Adipocyte (in vitro differentiated cells): ENCODE measurements at regions not wholly inside any gene's neighbourhood (a gene's known extent, or its start where the extent isn't known, plus 50 kb on each side); places are given as distances from the start of the nearest gene placed in this dataset.
"Not testable (repeated sequence)": the region's sequence is repeated elsewhere in the genome, so short reads cannot be mapped to it uniquely, and the experiment has no call there.

Experiments used
- DNase-seq: peaks from one replicate; pipeline ENCODE4 v3.0.0-alpha.2; 2015; ENCODE audit warnings: low read depth
- H3K27me3 ChIP-seq: replicated peaks from 2 replicates; pipeline ENCODE4 v1.7.0; 2013; ENCODE audit warnings: mild to moderate bottlenecking, low read length, moderate library complexity; ENCODE audit not compliant: control insufficient read depth, insufficient read depth
- H3K36me3 ChIP-seq: 2 replicates; pipeline ENCODE4 v1.7.0; 2013; ENCODE audit warnings: low read length, mild to moderate bottlenecking, moderate library complexity; ENCODE audit not compliant: control insufficient read depth, insufficient read depth, severe bottlenecking
- H3K4me1 ChIP-seq: 2 replicates; pipeline ENCODE4 v1.7.0; 2013; ENCODE audit warnings: mild to moderate bottlenecking, low read length, moderate library complexity; ENCODE audit not compliant: control insufficient read depth, insufficient read depth
- H3K4me3 ChIP-seq: 2 replicates; pipeline ENCODE4 v1.7.0; 2013; ENCODE audit warnings: mild to moderate bottlenecking, low read length, moderate library complexity
- H3K9ac ChIP-seq: 2 replicates; pipeline ENCODE4 v1.7.0; 2013; ENCODE audit warnings: mild to moderate bottlenecking, low read length, moderate library complexity
- H3K9me3 ChIP-seq: 2 replicates; pipeline ENCODE4 v1.7.0; 2013; ENCODE audit warnings: mild to moderate bottlenecking, low read length, moderate library complexity; ENCODE audit not compliant: control insufficient read depth

DNA sequence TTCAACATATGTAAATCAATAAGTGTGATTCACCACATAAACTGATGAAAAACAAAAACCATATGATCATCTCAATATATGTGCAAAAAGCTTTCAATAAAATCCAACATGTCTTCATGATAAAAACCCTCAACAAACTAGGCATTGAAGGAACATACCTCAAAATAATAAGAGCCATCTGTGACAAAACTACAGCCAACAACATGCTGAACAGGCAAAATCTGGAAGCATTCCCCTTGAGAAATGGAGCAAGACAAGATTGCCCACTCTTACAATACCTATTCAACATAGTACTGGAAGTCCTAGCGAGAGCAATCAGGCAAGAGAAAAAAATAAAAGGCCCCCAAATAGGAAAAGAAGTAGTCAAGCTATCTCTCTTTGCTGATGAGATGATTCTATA lies 76.5 kb downstream of the OTOR start:
- no peak overlapping the region for H3K4me3 ChIP-seq
- H3K9ac ChIP-seq, result no peak overlapping the region
- peaks cover 13% of the 10 kb centered on the region for H3K9me3 ChIP-seq
- no peaks in the 10 kb centered on the region for H3K4me1 ChIP-seq
- no peak for DNase-seq
- no peaks in the 10 kb centered on the region for H3K27me3 ChIP-seq
- H3K36me3 ChIP-seq, result no peaks in the 10 kb centered on the region

DNA sequence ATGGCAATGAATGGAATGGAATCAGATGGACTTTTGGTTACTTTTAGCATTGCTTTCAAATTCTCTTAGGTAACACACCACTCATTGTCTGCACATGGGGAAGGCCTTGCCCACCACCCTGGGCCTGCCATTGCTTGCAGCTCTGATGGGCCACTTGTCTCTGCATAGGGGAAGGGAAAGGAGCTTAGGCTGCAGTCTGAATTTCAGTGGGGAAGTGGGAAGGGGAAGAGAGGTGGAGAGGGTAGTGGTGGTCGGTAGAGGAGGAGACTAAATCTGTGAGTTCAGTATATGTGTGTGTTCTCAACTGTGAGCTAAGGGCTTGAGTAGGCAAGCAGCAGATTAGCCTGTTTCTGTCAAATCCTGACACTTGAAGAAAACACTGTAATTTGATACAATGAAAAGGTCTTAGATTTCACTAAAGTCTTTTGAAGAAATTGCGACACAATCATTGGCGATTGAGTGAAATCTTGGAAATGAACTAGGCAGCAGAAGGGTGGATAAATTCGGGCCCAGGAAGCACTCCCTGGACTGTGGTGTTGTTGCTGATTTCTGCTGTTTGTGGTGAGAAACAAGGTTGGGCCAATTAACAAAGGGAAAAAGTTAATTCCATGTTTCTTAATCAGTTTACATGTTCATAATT lies 80.6 kb downstream of the OTOR start:
- no peaks in the 10 kb centered on the region for H3K4me1 ChIP-seq
- H3K4me3 ChIP-seq, result no peak overlapping the region
- no peaks in the 10 kb centered on the region for H3K27me3 ChIP-seq
- H3K9me3 ChIP-seq, result peaks cover 7% of the 10 kb centered on the region
- H3K9ac ChIP-seq, result no peak overlapping the region
- peak; percentile 51 for DNase-seq
- no peaks in the 10 kb centered on the region for H3K36me3 ChIP-seq

DNA sequence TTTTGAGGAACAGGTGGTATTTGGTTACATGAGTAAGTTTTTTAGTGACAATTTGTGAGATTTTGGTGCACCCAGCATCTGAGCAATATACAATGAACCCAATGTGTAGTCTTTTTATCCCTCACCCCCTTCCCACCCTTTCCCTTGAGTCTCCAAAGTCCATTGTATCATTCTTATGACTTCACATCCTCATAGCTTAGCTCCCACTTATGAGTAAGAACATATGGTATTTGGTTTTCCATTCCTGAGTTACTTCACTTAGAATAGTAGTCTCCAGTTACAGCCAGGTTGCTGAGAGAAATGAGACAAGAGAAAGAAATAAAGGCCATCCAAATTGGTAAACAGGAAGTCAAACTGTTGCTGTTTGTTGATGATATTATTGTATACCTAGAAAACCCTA lies 87.5 kb downstream of the OTOR start:
- not testable (repeated sequence) for H3K9me3 ChIP-seq, H3K4me3 ChIP-seq, H3K4me1 ChIP-seq, H3K9ac ChIP-seq, H3K27me3 ChIP-seq, H3K36me3 ChIP-seq
- peak; percentile 52 for DNase-seq

DNA sequence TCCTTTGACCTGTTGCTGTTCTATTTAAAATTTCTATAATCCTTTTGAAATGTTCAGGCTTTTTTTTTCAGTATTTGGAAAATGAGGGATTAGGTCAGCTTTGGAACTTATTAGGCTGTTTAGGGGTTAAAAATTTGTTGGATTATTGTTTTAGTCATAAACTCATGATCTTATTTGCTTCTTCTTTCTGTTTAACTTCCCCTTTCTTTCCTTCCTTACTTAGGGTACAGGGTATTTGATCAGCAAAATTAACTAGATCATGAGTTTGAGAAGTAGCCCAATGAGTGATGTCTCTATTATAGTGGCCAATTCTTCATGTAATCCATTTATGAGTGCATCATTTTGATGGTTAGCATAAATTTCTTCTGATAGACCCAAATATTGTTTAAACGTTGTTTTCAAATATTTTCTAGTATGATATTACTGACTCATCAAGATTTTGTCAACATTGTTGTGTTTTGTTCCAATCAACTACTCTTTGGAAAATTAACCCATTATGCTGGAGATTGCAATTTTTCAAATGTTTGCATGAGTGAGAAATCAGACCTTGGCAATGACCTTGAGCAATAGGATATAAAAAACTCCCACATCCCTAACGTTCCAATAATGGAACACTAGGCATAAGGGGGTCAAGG lies 94.4 kb downstream of the OTOR start:
- H3K9me3 ChIP-seq, result no peaks in the 10 kb centered on the region
- H3K4me3 ChIP-seq, result no peak overlapping the region
- no peaks in the 10 kb centered on the region for H3K36me3 ChIP-seq
- no peak for DNase-seq
- no peaks in the 10 kb centered on the region for H3K27me3 ChIP-seq
- H3K4me1 ChIP-seq, result no peaks in the 10 kb centered on the region
- H3K9ac ChIP-seq, result no peak overlapping the region

DNA sequence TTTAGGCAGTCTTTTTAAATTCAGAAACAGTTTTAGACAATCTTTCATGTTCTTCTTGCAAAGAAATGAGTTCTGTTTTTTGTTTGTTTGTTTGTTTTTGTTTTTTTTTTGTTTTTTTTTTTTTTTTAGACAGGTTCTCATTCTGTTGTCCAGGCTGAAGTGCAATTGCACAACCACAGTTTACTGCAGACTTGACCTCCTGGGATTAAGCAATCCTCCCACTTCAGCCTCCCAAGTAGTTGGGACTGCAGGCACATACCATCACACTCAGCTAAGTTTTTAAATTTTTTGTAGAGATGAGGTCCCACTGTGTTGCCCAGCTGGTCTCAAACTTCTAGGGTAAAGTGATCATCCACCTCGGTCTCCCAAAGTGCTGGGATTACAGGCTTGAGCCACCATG lies 96.2 kb downstream of the OTOR start:
- Histone ChIP-seq H3K27me3 (no peaks in the 10 kb centered on the region), H3K4me3 (no peak overlapping the region), H3K9me3 (no peaks in the 10 kb centered on the region), H3K4me1 (no peaks in the 10 kb centered on the region), H3K9ac (no peak overlapping the region), H3K36me3 (no peaks in the 10 kb centered on the region)
- no peak for DNase-seq

DNA sequence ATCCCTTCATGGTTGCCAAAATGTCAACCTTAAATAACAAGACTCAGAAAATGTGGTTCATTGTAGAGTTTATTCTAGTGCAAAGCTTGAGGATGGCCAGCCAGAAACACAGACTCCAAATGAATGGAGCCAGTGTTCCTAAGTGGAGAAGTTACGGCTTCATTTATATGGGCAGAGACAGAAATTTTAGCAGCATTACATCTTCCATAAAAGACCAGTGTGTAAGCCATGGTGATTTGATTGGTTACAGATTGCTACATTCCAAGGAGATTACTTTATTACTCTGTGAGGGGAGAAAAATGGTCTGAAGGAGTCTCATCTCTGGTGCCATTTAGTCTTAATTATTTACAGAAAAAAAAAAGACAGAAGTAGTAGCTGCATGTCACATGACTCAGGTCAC lies 97.8 kb downstream of the OTOR start:
- no peak overlapping the region for H3K4me3 ChIP-seq
- no peaks in the 10 kb centered on the region for H3K9me3 ChIP-seq
- H3K36me3 ChIP-seq, result no peaks in the 10 kb centered on the region
- H3K27me3 ChIP-seq, result no peaks in the 10 kb centered on the region
- peak; percentile 38 for DNase-seq
- no peaks in the 10 kb centered on the region for H3K4me1 ChIP-seq
- no peak overlapping the region for H3K9ac ChIP-seq

DNA sequence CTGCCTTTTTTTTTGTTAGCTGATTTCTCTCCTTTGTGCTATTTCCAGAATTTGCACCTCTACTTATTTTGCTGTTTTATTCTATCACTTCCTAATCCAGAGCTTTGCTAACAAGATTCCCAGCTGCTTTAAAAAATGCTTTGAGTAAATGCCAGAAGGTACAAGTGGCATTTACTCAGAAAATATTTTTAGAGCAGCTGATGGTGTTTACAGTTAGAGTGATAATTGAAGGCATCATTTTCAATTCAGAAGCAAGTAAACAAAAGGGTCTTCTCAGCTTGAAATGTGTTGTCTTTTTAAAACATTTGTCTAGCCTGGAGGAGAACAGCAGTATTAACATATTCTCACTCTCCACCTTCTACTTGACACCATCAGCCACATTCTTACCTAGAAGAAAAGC lies 99.9 kb downstream of the OTOR start:
- H3K4me3 ChIP-seq, result no peak overlapping the region
- no peaks in the 10 kb centered on the region for H3K4me1 ChIP-seq
- H3K27me3 ChIP-seq, result no peaks in the 10 kb centered on the region
- no peak overlapping the region for H3K9ac ChIP-seq
- no peaks in the 10 kb centered on the region for H3K9me3 ChIP-seq
- no peak for DNase-seq
- no peaks in the 10 kb centered on the region for H3K36me3 ChIP-seq

DNA sequence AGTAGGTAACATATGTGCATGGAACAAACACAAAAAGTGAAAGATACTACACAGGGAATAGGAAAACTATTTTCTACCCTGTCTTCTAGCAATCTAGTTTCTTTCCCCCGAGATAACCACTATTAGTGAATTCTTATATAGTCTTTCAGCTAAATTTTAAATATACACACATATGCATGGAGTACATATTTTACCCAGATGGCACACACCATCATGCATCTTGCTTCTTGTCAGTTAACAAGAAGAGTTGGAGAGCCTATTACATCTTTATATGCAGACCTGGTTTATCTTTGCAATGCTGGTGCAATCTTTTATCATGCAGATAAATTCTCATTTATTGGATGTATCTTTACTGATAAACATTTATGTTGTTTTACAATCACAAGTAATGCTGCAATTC lies 100.4 kb downstream of the OTOR start:
- Histone ChIP-seq H3K4me1 (no peaks in the 10 kb centered on the region), H3K27me3 (no peaks in the 10 kb centered on the region), H3K36me3 (no peaks in the 10 kb centered on the region), H3K9ac (no peak overlapping the region), H3K4me3 (no peak overlapping the region), H3K9me3 (no peaks in the 10 kb centered on the region)
- no peak for DNase-seq

DNA sequence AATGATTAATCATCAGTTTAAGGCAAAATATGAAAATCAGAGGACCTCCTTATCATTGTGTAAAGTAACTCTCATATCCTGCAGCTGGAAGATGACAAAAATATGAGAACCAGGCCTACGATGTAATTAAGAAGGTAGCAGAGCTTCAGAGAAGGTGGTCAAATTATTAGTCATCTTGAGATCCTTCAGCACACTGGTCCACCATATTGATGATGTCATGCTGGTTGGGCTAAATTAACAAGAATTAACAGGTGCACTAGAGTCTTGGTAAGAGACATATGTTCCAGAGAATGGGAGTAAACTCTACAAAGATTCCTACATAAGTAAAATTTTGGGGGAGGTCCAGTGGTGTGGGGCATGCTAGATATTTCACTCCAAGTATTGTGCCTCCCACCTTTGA lies 112.8 kb downstream of the OTOR start:
- peaks cover 5% of the 10 kb centered on the region for H3K9me3 ChIP-seq
- H3K4me1 ChIP-seq, result no peaks in the 10 kb centered on the region
- no peaks in the 10 kb centered on the region for H3K27me3 ChIP-seq
- H3K4me3 ChIP-seq, result no peak overlapping the region
- H3K9ac ChIP-seq, result no peak overlapping the region
- no peaks in the 10 kb centered on the region for H3K36me3 ChIP-seq
- DNase-seq, result no peak

DNA sequence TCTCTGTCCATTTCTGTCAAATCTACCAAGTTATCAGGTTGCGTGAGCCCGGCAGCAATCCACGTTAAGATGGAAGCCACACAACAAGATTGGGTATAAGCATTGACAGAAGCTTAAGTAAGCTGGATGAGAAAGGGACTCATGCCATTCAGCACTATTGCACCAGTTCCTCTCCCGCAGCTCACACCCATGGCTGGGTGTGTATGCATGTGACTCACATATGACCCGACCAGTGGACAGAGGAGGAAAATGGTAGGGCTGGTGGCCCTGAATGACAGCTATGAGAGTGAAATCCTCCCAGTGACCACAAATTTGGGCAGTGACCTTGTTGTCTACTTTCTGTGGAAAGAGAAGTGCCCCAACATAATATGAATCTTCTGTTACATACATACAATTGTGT lies 113.5 kb downstream of the OTOR start:
- no peaks in the 10 kb centered on the region for H3K4me1 ChIP-seq
- no peaks in the 10 kb centered on the region for H3K27me3 ChIP-seq
- no peaks in the 10 kb centered on the region for H3K36me3 ChIP-seq
- no peak for DNase-seq
- H3K4me3 ChIP-seq, result no peak overlapping the region
- H3K9me3 ChIP-seq, result peaks cover 5% of the 10 kb centered on the region
- no peak overlapping the region for H3K9ac ChIP-seq

DNA sequence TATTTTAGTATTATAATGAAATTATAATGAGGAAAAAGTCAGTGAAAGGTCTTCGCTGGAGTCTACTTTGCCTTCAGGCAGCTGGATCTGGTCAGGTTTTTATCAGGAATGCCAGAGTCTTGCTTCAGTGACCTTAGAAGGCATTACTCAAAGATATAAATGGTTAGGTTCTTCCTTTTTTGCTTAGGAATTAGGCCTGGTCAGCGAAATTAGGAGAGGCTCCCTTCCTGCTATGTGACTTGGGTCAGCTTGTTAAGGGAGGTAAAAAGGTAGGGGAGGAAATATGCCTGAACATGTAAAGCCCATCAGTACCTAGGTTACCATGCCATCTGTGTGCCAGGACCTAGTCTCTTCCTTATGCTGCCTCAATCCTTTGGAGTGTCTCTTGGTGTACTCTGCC lies 115.1 kb downstream of the OTOR start:
- Histone ChIP-seq H3K9me3 (no peaks in the 10 kb centered on the region), H3K9ac (no peak overlapping the region), H3K27me3 (no peaks in the 10 kb centered on the region), H3K36me3 (no peaks in the 10 kb centered on the region), H3K4me3 (no peak overlapping the region), H3K4me1 (no peaks in the 10 kb centered on the region)
- no peak for DNase-seq

DNA sequence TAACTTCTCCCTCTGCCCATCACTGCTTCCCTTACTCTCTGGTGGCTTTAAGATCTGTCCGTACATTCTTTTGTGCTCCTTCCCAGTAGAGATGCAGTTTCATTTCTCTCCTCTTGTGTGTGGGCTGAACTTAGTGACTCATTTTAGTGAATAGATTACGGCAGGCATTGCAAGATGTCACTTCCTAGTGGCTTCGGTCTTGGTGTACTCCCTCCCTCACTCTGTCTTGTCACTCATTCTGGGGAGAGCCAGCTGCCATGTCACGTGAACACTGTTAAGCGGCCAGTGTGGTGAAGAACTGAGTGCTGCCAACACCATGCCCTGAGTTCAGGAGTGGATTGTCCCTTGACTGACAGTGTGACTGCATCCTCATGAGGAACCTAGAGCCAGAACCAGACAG lies 115.9 kb downstream of the OTOR start:
- peak; percentile 8 for DNase-seq
- H3K27me3 ChIP-seq, result no peaks in the 10 kb centered on the region
- H3K9me3 ChIP-seq, result no peaks in the 10 kb centered on the region

More for the DNA sequence above, 115.9 kb downstream of the OTOR start:
- no peak overlapping the region for H3K4me3 ChIP-seq
- no peak overlapping the region for H3K9ac ChIP-seq
- no peaks in the 10 kb centered on the region for H3K4me1 ChIP-seq
- H3K36me3 ChIP-seq, result no peaks in the 10 kb centered on the region
